Superior temporal gyrus (tissue), 1 donor: ENCODE measurements at regions not wholly inside any gene's neighbourhood (a gene's known extent, or its start where the extent isn't known, plus 50 kb on each side); places are given as distances from the start of the nearest gene placed in this dataset.
"Not testable (repeated sequence)": the region's sequence is repeated elsewhere in the genome, so short reads cannot be mapped to it uniquely, and the experiment has no call there.

Source experiments
- DNase-seq: peaks from one replicate; pipeline ENCODE4 v3.0.0-alpha.2; 2016; ENCODE audit errors: extremely low spot score

- no peak for DNase-seq
These were observed 1071.3 kb downstream of the NXPH1 start for GRCh38 chr7:9504678-9505077.

GRCh38 chr7:9505516-9505915 is 1072.1 kb downstream of the NXPH1 start:
- no peak for DNase-seq

- peak; percentile 28 for DNase-seq
These were observed 1073.9 kb downstream of the NXPH1 start for GRCh38 chr7:9507290-9507689.

GRCh38 chr7:9516662-9517061 is 1083.3 kb downstream of the NXPH1 start:
- no peak for DNase-seq

- DNase-seq, result no peak
These were observed 1090.2 kb downstream of the NXPH1 start for GRCh38 chr7:9523579-9523978.

GRCh38 chr7:9552431-9552830 is 1119.0 kb downstream of the NXPH1 start:
- not testable (repeated sequence) for DNase-seq

- no peak for DNase-seq
These were observed 1124.4 kb downstream of the NXPH1 start for GRCh38 chr7:9557853-9558252.

- no peak for DNase-seq
These were observed 1142.3 kb downstream of the NXPH1 start for GRCh38 chr7:9575716-9576115.

GRCh38 chr7:9582824-9583223 is 1149.4 kb downstream of the NXPH1 start:
- no peak for DNase-seq

GRCh38 chr7:9598411-9598810 is 1165.0 kb downstream of the NXPH1 start:
- DNase-seq, result no peak

- no peak for DNase-seq
These were observed 1167.6 kb downstream of the NXPH1 start for GRCh38 chr7:9600974-9601373.

GRCh38 chr7:9603291-9603690 is 1169.9 kb downstream of the NXPH1 start:
- DNase-seq, result no peak

- no peak for DNase-seq
These were observed 1175.2 kb downstream of the NXPH1 start for GRCh38 chr7:9608560-9608959.

GRCh38 chr7:9620899-9621298 is 1187.5 kb downstream of the NXPH1 start:
- not testable (repeated sequence) for DNase-seq

- DNase-seq, result not testable (repeated sequence)
These were observed 1188.0 kb downstream of the NXPH1 start for GRCh38 chr7:9621306-9621902.

GRCh38 chr7:9621927-9622326 is 1188.5 kb downstream of the NXPH1 start:
- DNase-seq, result no peak

GRCh38 chr7:9625953-9626352 is 1192.5 kb downstream of the NXPH1 start:
- DNase-seq, result peak; percentile 15

- no peak for DNase-seq
These were observed 1212.3 kb downstream of the NXPH1 start for GRCh38 chr7:9645756-9646155.

- no peak for DNase-seq
These were observed 1223.8 kb downstream of the NXPH1 start for GRCh38 chr7:9657257-9657656.

- DNase-seq, result no peak
These were observed 1238.8 kb downstream of the NXPH1 start for GRCh38 chr7:9671979-9672917.

GRCh38 chr7:9680713-9681112 is 1247.3 kb downstream of the NXPH1 start:
- no peak for DNase-seq

GRCh38 chr7:9681284-9681683 is 1247.9 kb downstream of the NXPH1 start:
- no peak for DNase-seq

- DNase-seq, result no peak
These were observed 1257.9 kb downstream of the NXPH1 start for GRCh38 chr7:9691286-9691685.
